HG02943 (cell line): ENCODE measurements at regions not wholly inside any gene's neighbourhood (a gene's known extent, or its start where the extent isn't known, plus 50 kb on each side); places are given as distances from the start of the nearest gene placed in this dataset.
"Not testable (repeated sequence)": the region's sequence is repeated elsewhere in the genome, so short reads cannot be mapped to it uniquely, and the experiment has no call there.

Source experiments
- ATAC-seq: cut with Tn5 transposase; IDR thresholded peaks from one replicate; pipeline ENCODE4 v1.9.1; 2021; ENCODE audit warnings: mild to moderate bottlenecking, low read depth, moderate library complexity; ENCODE audit not compliant: unreplicated experiment

DNA sequence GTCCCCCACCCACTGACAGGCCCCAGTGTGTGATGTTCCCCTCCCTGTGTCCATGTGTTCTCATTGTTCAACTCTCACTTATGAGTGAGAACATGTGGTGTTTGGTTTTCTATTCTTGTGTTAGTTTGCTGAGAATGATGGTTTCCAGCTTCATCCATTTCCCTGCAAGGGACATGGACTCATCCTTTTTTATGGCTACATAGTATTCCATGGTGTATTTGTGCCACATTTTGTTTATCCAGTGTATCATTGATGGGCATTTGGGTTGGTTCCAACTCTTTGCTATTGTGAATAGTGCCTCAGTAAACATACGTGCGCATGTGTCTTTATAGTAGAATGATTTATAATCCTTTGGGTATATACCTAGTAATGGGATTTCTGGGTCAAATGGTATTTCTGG, 509.9 kb downstream of the UTRN start:
- not testable (repeated sequence) for ATAC-seq

DNA sequence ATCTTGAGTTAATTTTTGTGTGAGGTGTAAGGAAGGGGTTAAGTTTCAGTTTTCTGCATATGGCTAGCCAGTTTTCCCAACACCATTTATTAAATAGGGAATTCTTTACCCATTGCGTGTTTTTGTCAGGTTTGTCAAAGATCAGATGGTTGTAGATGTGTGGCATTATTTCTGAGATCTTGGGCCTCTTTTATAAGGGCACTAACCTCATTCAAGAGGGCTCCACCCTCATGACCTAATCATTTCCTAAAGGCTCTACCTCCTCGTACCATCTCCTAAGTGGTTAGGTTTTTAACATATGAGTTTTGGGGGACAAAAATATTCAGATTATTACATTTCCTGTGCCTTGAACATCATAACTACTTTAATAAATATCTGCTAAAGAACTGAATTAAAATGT, 510.9 kb downstream of the UTRN start:
- ATAC-seq = no peak

DNA sequence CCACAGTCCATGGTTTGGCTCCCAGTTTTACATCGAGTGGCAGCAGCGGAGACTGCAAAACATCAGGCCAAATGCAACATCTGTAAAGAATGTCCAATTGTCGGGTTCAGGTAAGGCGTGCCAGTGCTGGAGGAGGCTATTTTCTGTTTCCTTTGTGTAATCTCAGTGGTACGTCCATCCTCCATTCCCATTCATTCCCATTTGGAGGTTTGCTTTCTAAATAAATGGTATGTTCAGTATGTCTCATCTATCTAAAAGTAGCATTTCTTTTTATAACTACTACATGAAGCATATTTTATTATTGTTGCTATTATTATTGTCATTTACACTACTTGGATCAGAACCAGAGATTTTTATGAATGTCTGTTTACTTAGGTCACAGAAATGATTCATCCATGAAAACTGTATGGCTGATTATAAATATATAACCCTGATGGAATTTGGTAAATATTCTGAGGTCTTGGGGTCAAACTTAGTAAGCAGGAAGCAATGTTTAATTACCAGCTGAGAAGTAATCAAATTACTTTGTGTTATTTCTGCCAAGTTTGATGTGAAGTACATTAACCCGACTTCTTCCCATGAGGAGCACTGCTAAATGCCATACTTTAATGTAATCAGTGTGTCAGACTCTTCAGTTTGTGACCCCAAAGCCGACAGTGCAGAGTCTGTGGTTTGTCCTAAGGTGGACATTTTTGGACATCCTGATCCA, 512.9 kb downstream of the UTRN start:
- no peak for ATAC-seq

DNA sequence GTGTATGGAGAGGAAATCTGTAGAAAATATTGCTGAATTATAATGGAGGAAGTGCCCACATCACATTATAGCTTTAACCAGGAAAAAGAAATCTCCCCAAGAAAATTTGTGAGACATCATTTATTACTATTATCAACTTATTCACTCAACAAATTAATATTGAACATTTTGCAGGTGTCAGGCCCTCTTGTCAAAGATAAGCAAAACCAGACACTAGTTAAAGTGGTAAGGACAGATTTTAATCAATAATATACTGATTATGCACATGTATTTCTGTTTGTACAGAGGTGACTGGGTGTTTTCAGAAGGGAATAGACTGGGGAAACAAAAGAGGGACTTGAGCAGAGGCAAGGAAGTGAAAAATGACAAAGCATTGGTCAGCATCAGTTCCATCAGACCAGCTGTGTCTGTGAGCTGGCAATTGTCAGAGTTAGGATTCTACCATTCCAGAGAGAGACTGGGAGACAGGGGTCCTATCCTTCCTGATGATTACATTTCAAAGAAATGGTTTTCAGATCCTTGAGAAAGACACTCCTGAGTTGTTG, 519.2 kb downstream of the UTRN start:
- no peak for ATAC-seq

DNA sequence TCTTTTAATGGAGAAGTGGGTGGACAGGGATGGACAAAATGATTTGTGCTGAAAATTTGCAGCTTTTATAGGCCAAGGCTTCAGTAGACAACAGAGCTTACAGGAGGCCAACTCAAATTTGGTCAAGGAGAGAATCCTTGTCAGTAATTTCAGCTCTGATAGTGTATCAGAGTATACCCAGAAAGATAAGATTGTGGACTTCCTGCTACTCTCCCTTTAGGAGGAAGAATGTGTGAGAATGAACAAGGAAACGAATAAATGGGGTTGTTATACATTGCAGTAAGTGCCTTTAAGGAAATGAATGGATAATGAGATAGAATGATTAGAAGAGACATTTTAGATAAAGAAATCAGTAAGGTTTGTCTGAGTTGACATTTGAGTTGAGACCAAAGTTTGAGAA, 519.9 kb downstream of the UTRN start:
- ATAC-seq = no peak

DNA sequence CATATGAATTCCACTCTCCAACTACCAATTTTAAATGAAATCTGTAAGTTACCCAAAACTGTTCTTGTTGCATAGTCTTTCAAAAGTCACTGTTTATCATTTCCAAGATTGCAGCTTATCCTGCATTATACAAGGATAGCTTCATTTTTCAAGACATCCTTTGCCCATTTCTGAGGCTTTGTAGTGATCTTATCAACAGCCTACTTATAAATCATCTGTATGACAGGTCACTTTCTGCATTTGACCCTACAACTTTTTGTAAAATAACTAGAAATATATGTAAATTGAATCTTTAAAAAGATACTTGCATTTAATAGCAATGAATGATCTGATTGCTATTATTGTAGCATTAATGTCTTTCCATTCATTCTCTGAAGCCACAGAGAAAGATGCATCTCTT, 521.1 kb downstream of the UTRN start:
- no peak for ATAC-seq

DNA sequence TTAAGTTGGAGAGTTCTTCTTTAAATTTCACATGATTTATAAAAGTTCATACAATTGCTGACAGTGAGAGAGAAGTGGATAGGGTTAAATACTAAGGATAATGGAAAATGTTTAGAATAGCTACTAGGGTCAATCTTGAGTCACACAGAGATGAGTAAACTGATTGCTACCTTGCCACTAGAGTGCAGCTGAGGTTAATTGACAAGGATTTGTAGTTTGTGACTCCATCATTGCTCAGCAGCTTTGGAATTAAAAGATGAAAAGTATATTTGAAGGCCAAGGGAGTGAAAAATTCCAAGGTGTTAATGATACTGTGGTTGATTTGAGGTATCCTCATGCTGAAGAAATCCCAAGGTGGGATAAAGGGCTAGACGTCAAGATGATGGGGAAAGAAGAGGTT, 524.0 kb downstream of the UTRN start:
- no peak for ATAC-seq

DNA sequence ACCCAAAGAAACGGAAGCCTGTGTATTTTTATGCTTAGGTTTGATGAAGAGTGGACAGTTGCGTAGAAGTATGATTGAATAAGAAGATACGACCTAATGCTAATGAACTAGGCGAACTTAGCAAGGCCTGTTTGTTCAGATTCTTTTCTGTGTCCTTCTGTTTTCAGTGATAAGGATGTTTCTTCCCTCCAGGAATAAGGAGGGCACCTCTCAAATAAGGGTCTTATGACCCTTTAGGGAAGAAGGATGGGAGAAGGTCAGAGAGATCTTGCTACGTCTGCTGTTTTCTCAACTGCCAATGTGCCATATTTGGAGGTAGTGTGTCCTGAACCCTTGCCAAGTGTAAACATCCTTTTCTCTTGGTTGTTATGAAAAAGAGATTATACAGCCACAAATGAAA, 524.8 kb downstream of the UTRN start:
- no peak for ATAC-seq

DNA sequence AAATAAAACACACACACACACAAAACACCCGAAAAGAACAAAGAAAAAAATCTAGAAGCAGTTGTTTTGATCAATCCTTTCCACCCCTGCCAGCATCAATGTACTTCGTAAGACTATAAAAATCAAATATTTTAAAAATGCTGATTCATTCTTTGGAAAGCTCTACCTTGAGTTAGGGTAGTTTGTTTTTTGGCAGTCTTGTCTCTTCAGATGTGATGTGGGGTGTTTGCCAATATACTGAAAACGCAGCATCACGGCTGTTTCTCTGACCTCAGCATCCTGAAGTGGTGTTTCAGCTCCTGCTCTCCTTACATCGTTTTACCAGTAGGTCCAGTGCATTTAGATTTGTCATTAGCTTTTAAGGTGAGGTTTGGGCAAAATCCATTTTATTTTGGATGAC, 526.0 kb downstream of the UTRN start:
- no peak for ATAC-seq

DNA sequence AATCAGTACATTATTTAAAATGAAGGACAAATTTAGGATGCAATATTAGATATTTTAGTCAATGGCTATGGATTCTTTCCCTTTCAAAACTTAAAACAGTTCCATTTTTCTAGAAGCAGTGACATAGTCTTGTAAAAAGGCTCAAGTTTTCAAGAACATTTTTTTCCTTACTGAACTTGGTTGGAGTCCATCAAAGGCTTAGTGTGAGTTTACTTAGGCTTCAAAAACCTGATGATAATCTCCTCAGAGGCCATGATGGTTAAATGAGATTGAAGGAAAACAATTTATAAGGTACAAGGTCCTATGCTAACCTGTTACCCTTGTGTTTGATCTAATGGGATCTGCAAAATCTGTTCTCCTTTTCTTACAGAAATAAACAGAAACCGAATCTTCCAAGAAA, 531.8 kb downstream of the UTRN start:
- ATAC-seq = no peak

DNA sequence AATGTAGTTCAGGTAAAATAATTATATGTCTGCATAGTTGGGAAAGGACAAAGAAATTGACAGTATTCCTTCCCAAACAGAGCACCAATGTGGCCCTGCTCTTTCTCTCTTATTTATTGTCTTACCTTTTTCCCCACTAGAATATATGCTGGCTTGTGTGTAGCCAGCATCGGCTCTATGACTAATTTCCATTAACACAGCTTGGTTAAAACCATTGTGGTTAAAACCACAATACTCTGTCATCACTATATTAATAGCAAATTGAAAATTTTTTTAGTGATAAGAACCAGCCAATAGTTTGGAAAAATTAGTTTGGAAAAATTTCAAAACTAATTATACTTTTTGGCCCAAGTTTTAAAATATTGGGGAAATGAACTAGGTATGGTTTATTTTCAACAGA, 535.1 kb downstream of the UTRN start:
- no peak for ATAC-seq

DNA sequence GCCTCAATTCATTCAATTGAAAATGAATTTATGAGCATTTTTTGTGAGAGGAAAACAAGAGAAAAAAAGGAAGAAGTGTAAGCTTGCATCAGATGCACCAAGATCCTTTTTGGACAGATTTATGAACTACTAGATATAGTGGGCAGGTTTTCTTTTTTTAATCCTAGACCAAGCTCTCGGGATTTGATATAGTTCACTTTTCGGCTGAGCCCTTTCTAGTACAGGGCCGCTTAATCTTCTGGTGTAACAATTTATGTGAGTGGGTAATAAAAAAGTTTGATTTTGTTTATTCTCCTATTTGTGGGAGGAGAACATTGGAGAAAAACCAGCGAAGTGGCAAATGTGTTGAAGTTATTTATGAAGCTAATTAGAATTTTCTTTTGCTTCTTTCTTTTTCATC, 538.0 kb downstream of the UTRN start:
- no peak for ATAC-seq

DNA sequence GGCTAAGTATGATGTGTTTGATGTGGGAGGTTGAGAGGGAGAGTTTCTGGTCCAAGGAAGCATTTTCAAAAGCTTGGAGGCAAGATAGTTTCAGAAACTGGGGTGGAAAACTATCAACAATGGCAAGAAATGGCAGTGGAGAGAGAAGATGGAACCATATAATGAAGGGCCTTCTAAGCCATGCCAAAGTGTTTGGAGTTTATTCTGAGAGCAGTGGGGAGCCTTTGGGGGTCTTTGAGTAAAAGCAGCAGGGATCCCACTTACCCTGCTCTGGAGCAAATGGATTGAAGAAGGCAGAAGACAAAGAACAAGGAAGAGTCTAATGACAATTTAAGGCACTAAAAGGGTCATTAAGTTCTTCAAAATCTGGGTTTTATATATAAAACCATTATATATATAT, 538.9 kb downstream of the UTRN start:
- no peak for ATAC-seq

DNA sequence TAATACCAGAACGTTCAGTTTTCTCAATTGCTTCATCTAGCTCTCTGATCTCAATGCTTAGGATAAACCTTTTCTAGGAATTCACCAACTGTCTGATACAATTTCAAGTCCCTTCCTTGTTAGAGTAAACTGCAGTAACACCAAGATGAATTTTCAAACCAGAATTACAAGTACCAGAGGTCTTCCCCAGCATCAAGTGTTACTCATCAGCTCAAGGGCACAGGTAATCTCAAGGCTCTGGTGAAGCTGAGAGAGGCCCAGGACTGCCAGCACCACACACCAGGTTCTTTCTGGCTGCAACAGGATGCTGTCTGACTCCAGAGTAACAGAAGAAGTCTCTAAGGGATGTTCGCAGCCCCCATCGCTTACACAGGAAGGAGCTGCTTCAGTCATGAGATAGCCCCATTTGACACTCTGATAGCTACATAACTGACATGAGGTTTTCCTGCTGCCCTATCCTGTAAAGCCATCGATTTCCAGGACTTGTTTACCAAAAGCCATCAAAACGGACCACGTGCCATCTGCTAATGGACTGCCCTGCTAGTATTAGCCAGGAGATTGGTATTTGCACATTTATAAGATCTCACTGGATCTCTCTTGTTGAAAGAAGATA, 549.4 kb downstream of the UTRN start:
- ATAC-seq = no peak

DNA sequence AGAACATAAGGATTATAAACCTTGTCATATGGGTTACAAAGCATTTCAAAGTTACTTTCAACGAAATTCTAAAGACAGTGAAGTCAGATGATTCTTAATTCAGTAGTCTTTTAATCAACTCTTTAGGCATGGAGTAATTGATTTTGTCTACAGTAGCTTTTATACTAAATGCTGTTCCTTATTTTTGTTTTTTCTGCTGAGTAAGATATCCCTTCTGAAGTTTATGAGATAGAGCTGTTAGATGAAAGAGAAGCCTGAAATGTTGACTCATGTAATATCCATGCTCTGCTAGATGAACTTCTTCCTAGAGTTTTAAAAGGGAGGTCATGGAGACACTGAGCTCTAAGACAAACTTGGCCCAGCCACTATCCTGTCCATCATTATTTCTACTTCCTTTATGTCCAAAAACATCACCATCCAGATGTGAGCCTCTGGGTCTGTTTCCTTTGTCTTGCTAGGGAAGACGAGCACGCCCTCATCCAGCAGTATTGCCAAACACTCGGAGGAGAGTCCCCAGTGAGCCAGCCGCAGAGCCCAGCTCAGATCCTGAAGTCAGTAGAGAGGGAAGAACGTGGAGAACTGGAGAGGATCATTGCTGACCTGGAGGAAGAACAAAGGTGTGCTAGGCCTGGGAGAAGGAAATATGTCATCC, 550.3 kb downstream of the UTRN start:
- no peak for ATAC-seq

DNA sequence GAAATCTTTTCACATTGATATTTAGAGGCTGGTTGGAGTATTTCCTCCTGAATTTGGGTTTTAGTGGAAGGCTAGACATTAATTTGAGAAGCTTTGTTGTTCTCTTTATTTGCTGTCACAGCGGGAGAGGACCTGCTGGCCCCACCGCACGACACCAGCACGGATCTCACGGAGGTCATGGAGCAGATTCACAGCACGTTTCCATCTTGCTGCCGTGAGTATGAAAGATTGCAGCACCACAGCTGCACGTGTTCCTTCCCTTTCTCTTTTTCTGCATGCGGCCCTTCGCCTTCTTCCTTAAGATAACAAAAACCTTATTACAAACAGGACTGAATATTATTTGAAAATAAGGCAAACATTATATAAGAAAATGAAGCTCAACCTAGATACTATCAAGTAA, 555.5 kb downstream of the UTRN start:
- ATAC-seq = no peak

DNA sequence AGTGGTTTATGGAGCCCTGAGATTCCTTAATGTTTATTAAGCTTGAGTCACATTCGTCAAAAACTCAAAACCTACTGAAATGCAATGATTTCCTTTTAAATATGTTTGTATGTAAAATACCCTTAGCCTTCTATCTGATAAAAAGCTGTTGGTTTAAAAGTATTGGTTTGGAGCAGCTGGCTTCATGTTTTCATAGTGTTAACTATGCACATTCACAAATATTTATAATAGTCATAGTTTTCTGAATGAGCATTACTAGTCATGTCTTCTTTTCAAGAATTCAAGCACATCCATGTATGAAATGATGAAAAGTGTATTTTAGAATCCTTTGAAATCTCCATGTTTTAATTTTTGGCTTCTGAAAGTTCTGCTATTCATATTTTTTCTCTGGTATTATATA, 558.6 kb downstream of the UTRN start:
- ATAC-seq = no peak

DNA sequence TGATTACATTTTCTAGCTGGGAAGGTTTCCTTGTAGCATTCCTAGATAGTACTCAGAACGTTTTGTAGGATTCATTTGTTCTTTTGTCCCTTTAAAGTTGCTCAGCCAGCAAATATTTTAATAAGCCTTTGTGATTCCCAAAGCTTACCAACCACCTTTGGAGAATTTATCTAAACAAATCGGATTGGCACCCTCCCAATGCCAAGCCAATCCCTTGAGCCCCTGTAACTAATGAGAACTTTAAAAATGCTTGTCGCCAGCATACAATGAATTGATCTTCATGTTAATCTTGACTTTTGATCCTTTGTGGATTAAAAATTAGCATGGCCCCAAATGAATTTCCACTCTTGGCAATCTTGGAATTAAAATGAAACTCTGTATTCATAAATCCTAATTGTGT, 559.5 kb downstream of the UTRN start:
- ATAC-seq = no peak

DNA sequence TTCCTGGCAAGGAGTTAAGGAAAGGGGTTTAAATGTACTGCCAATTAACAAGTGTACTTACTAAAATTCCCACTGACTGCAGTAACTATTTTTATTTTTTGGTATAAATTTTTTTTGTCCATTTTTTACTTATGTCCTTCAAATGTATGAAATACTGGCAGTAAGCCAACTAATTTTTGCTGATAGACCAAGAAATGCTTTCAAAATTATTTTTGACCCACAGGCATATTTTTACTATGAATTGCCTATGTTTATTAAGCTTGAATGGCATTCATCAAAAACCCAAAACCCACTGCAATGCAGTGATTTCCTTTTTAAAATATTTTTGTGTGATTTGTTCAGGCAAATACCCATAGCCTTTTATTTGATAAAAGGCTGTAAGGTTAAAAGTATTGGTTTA, 560.1 kb downstream of the UTRN start:
- no peak for ATAC-seq

DNA sequence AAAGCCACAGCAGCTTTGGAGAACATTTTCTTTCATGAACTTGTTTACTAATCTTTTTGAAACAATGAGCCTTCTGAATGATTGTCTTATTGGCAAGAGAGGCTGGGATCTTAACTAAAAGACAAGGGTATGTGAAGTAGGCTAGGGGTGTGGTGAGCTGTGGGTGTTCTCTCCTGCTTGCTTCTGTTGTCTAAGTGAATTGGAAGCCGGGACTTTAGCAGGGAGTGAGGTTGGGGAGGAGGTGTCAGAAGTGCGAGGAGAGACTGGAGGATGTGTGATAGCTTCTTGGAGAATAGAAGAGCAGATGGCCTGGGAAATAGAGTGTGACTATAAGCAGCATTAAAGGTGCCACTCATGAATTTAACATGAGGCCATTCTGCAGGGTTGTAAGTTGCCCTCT, 562.8 kb downstream of the UTRN start:
- ATAC-seq = no peak

DNA sequence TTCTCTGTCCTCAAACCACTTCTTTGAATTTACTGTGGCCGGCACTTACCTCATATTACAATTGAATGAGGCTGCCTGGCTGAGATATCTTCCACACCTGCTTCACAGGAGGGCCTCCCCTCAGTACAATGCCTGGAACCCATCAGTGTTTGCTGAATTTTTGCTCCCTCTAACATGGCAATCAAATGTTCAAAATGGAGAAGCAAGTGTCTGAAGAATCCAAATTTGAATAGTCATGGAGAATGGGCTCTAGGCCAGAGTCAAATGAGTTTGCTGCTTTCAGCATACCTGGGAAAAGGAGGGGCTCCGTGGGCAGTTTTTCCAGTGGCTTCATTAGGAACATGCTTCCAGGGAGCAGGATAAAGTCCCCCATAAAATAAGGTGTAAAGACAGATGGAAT, 564.8 kb downstream of the UTRN start:
- ATAC-seq = no peak

DNA sequence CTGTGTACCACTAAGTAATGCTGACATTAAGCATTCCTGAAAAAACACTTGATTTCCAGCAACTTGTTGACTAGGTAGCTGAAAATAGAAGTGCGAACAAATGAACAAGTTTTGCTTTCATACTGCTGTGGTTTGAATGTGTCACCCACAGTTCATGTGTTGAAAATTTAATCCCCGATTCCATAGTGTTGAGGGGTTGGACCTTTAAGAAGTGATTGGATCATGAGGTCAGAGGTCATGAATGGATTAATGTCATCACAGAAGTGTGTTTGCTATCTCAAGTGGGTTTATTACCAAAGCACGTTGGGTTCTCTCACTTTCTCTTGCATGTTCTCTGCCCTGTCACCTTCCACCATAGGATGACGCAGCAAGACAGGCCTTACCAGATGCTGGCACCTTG, 568.5 kb downstream of the UTRN start:
- ATAC-seq = no peak
